ENCODE measurements at regions not wholly inside any gene's neighbourhood (a gene's known extent, or its start where the extent isn't known, plus 50 kb on each side); places are given as distances from the start of the nearest gene placed in this dataset.

GRCh38 chr1:234997201-234997895, 131.3 kb downstream of the TOMM20 start:
- 0 out of 2 replicates have a peak, but pooled peaks have one; percentile 50 for TF ChIP-seq ZNF318 (CRISPR knock-in tag; IDR thresholded peaks at IDR 0.05)
- TF ChIP-seq SMARCC2 (IDR thresholded peaks at IDR 0.05) = no peak
- TF ChIP-seq KLF6 (CRISPR knock-in tag; IDR thresholded peaks at IDR 0.05) = no peak
- TF ChIP-seq ZSCAN30 (CRISPR knock-in tag; IDR thresholded peaks at IDR 0.05) = no peak
- TF ChIP-seq BHLHE40 (IDR thresholded peaks at IDR 0.05; ENCODE audit: low read length) = peak; percentile 54; the same call in 1 of the 2 replicates
- TF ChIP-seq ZNF34 (CRISPR knock-in tag; IDR thresholded peaks at IDR 0.05; ENCODE audit: borderline replicate concordance) = no peak
- no peak for TF ChIP-seq ZNF7 (CRISPR knock-in tag; IDR thresholded peaks at IDR 0.05)
- TF ChIP-seq TFAP4 (IDR thresholded peaks at IDR 0.05; ENCODE audit: borderline replicate concordance, low read depth) = peak; percentile 41; the same call in 1 of the 2 replicates
